ENCODE measurements at regions not wholly inside any gene's neighbourhood (a gene's known extent, or its start where the extent isn't known, plus 50 kb on each side); places are given as distances from the start of the nearest gene placed in this dataset.
"Not testable (repeated sequence)": the region's sequence is repeated elsewhere in the genome, so short reads cannot be mapped to it uniquely, and the experiment has no call there.

DNA sequence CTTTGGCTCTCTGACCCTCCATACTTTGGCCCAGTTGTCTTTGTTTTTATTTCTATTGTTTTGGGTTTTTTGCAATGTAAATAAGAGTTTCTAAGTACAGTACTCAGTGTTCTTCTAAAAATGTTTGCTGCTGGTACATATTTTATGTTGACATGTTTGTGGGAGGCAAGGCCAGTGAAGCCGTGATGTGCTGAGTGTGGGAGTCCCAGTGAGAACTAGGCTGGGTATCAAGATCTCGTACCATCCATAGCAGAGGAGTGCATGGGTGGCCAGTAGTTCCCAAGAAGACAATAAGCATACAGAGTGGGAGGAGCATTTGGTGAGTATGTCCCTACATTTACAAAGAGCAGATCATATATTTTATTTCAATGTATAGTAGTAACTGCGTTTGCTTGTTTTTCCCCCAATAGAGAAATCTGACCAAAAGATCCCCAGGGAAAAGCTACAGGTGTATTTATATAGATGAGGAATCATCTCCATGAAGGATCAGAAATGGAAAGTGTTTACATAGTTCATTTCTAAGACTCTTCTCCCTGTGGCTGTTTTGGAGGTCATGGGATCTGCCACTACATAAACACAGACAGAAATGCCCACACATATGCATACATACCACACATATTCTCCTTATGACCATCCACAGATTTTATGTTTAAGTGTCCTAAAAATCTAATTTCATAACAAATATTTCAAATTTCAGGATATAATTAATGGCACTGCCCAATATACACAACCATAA lies 285.9 kb downstream of the ALDH8A1 start:
- TF ChIP-seq POLR2A (IDR thresholded peaks at IDR 0.05) (no peak), POLR2AphosphoS5 (IDR thresholded peaks at IDR 0.05) (no peak)
- TF ChIP-seq, protein P1, sequence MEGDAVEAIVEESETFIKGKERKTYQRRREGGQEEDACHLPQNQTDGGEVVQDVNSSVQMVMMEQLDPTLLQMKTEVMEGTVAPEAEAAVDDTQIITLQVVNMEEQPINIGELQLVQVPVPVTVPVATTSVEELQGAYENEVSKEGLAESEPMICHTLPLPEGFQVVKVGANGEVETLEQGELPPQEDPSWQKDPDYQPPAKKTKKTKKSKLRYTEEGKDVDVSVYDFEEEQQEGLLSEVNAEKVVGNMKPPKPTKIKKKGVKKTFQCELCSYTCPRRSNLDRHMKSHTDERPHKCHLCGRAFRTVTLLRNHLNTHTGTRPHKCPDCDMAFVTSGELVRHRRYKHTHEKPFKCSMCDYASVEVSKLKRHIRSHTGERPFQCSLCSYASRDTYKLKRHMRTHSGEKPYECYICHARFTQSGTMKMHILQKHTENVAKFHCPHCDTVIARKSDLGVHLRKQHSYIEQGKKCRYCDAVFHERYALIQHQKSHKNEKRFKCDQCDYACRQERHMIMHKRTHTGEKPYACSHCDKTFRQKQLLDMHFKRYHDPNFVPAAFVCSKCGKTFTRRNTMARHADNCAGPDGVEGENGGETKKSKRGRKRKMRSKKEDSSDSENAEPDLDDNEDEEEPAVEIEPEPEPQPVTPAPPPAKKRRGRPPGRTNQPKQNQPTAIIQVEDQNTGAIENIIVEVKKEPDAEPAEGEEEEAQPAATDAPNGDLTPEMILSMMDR (IDR thresholded peaks at IDR 0.05): no peak
- Histone ChIP-seq H3K4me1 (replicated peaks) (no peaks in the 10 kb centered on the region), H3K27ac (no peak overlapping the region), H3K36me3 (no peaks in the 10 kb centered on the region), H3K4me3 (no peak overlapping the region), H3K9me3 (no peaks in the 10 kb centered on the region), H3K27me3 (replicated peaks; ENCODE audit: insufficient read depth) (no peaks in the 10 kb centered on the region)
- WGBS: 74% methylated on average over 3 of the region's 3 CpGs
- intact Hi-C loops (cut with DNase I): no loop called here
- no peak for DNase-seq (ENCODE audit: low spot score)

DNA sequence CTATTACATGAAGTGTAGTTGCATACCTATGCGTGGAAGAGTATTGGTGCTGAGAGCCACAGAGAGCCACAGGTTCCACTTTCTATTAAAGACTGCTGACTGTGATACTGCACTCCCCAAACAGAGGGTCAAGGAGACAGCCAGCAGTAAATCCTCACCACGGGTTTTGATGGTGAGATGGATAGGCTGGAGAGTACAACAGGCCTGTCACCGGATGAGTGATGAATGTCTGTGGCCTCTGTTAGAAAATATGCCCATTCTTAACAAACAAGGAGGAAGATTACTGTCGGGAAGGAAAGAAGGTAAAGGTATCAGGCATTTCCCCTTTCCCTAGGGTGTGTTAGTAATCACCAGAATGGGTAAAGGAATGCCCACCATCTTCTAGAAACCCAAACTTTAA lies 286.5 kb downstream of the ALDH8A1 start:
- no peak overlapping the region for H3K27ac ChIP-seq
- intact Hi-C loops (cut with DNase I): no loop called here
- WGBS: 95% methylated on average over 4 of the region's 4 CpGs
- no peaks in the 10 kb centered on the region for H3K36me3 ChIP-seq
- H3K4me1 ChIP-seq (replicated peaks): no peaks in the 10 kb centered on the region
- no peaks in the 10 kb centered on the region for H3K27me3 ChIP-seq (replicated peaks; ENCODE audit: insufficient read depth)
- DNase-seq (ENCODE audit: low spot score): no peak
- TF ChIP-seq, protein P1 (IDR thresholded peaks at IDR 0.05): no peak
- TF ChIP-seq POLR2AphosphoS5 (IDR thresholded peaks at IDR 0.05) (no peak), POLR2A (IDR thresholded peaks at IDR 0.05) (no peak)
- no peak overlapping the region for H3K4me3 ChIP-seq
- no peaks in the 10 kb centered on the region for H3K9me3 ChIP-seq

DNA sequence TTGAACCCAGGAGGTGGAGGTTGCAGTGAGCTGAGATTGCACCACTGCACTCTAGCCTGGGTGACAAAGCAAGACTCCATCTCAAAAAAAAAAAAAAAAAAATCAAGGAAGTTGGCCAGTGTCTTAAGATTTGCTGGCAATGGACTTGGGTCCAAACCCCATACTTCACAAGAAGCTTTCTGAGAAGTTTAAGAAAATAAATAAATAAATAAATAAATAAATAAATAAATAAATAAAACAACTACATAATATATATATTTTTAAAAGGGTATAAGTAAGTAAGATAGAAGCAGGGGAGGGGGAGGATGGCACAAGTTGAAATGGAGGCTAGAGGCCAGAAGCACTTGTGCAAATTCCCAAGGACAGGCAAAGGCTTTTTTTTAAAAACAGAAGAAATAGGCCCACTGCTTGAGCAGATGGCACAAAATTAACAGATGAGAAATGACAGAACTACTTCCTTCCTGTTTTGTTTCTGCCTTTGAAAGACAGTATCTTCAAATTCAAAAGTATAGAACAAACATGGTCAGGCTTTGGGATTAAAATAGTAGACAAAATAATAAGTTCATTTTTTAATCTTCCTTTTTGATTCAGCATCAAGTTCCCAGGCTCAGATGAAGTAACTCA lies 287.7 kb downstream of the ALDH8A1 start:
- no peaks in the 10 kb centered on the region for H3K4me1 ChIP-seq (replicated peaks)
- TF ChIP-seq POLR2A (IDR thresholded peaks at IDR 0.05): no peak
- TF ChIP-seq, protein P1 (IDR thresholded peaks at IDR 0.05): no peak
- no peak for TF ChIP-seq POLR2AphosphoS5 (IDR thresholded peaks at IDR 0.05)
- no peak overlapping the region for H3K27ac ChIP-seq
- intact Hi-C loops (cut with DNase I): no loop called here
- no peaks in the 10 kb centered on the region for H3K27me3 ChIP-seq (replicated peaks; ENCODE audit: insufficient read depth)
- no peak for DNase-seq (ENCODE audit: low spot score)
- no peaks in the 10 kb centered on the region for H3K9me3 ChIP-seq
- no peaks in the 10 kb centered on the region for H3K36me3 ChIP-seq
- H3K4me3 ChIP-seq: no peak overlapping the region

DNA sequence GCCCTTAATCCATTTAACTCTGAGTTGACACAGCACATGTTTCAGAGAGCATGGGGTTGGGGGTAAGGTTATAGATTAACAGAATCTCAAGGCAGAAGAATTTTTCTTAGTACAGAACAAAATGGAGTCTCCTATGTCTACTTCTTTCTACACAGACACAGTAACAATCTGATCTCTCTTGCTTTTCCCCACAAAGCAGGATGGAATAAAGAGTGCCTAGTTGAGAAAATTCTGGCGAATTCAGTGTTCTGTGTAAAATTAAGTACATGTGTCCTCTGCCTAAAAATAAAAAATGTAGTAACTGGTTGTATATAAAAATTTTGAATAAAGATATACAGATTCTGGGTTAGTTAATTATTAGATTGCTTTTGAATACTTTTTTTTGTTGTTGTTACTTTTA lies 290.0 kb downstream of the ALDH8A1 start:
- H3K9me3 ChIP-seq; H3K36me3 ChIP-seq; intact Hi-C loops (cut with DNase I); H3K4me3 ChIP-seq; DNase-seq (ENCODE audit: low spot score); H3K27me3 ChIP-seq (replicated peaks; ENCODE audit: insufficient read depth); H3K27ac ChIP-seq; H3K4me1 ChIP-seq (replicated peaks): not testable (repeated sequence)
- 84% methylated on average over 1 of the region's 1 CpG for WGBS

DNA sequence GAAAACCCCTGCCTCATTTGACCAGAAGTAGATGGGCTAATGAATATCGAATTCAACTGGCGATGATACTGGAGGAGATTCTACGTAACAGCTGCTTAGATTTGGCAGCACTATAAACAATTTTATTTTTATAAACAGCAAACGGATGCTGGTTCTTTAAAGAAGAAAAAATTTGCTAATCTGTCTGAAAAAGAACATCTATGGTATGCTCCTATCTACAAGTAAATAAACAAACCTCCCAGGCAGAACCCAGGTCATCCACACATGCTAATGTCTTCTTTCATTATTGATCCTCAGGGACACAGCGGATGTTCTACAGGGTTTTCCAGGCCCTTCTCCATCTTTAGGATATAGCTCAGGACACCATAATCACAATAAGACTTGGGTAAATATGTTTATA lies 291.3 kb downstream of the ALDH8A1 start:
- no peak for DNase-seq (ENCODE audit: low spot score)
- H3K4me1 ChIP-seq (replicated peaks): no peaks in the 10 kb centered on the region
- intact Hi-C loops (cut with DNase I): no loop called here
- H3K36me3 ChIP-seq: no peaks in the 10 kb centered on the region
- TF ChIP-seq POLR2A (IDR thresholded peaks at IDR 0.05): no peak
- TF ChIP-seq, protein P1 (IDR thresholded peaks at IDR 0.05): no peak
- TF ChIP-seq POLR2AphosphoS5 (IDR thresholded peaks at IDR 0.05): no peak
- H3K9me3 ChIP-seq: no peaks in the 10 kb centered on the region
- H3K27ac ChIP-seq: no peak overlapping the region
- H3K4me3 ChIP-seq: no peak overlapping the region
- WGBS: 81% methylated on average over 5 of the region's 5 CpGs
- no peaks in the 10 kb centered on the region for H3K27me3 ChIP-seq (replicated peaks; ENCODE audit: insufficient read depth)

Measured in prostate gland (tissue), 2 donors.